ENCODE measurements at regions not wholly inside any gene's neighbourhood (a gene's known extent, or its start where the extent isn't known, plus 50 kb on each side); places are given as distances from the start of the nearest gene placed in this dataset.
"Not testable (repeated sequence)": the region's sequence is repeated elsewhere in the genome, so short reads cannot be mapped to it uniquely, and the experiment has no call there.

GRCh38 chr11:16520713-16521112, 164.4 kb upstream of the SOX6 start:
- TF ChIP-seq ZNF274 (IDR thresholded peaks at IDR 0.05; ENCODE audit: low read depth, low read length); YY1 (IDR thresholded peaks at IDR 0.05; ENCODE audit: insufficient read depth, insufficient read length): not testable (repeated sequence)
